H9 (cell line): ENCODE measurements at regions not wholly inside any gene's neighbourhood (a gene's known extent, or its start where the extent isn't known, plus 50 kb on each side); places are given as distances from the start of the nearest gene placed in this dataset.

Experiments
- DNase-seq: peaks from one replicate; pipeline ENCODE4 v3.0.0-alpha.2; 2017
- H2AFZ ChIP-seq: one replicate; pipeline ENCODE4 v1.6.1; 2013; ENCODE audit warnings: mild to moderate bottlenecking, low read length, control low read depth, moderate library complexity
- H2AK5ac ChIP-seq: 2 replicates; pipeline ENCODE4 v1.6.1; 2013; ENCODE audit warnings: low read length, control low read depth, mixed read lengths; ENCODE audit not compliant: insufficient read length
- H2BK120ac ChIP-seq: one replicate; pipeline ENCODE4 v1.6.1; 2013; ENCODE audit warnings: low read depth, mild to moderate bottlenecking, low read length, control low read depth, inconsistent platforms; ENCODE audit not compliant: poor library complexity, severe bottlenecking
- H2BK12ac ChIP-seq: 2 replicates; pipeline ENCODE4 v1.6.1; 2013; ENCODE audit warnings: low read length, control low read depth, mixed read lengths, low read depth; ENCODE audit not compliant: insufficient read length
- H2BK15ac ChIP-seq: 2 replicates; pipeline ENCODE4 v1.6.1; 2013; ENCODE audit warnings: low read depth, low read length, control low read depth
- H2BK20ac ChIP-seq: one replicate; pipeline ENCODE4 v1.6.1; 2013; ENCODE audit warnings: low read depth, mild to moderate bottlenecking, low read length, control low read depth, inconsistent platforms; ENCODE audit not compliant: poor library complexity, severe bottlenecking
- H2BK5ac ChIP-seq: 2 replicates; pipeline ENCODE4 v1.6.1; 2013; ENCODE audit warnings: low read length, control low read depth, mixed read lengths; ENCODE audit not compliant: insufficient read length
- H3K14ac ChIP-seq: 2 replicates; pipeline ENCODE4 v1.6.1; 2013; ENCODE audit warnings: low read length, control low read depth; ENCODE audit not compliant: insufficient read depth
- H3K18ac ChIP-seq: 2 replicates; pipeline ENCODE4 v1.6.1; 2013; ENCODE audit warnings: low read depth, mild to moderate bottlenecking, mixed read lengths, low read length, control low read depth; ENCODE audit not compliant: insufficient read length
- H3K23ac ChIP-seq: 2 replicates; pipeline ENCODE4 v1.6.1; 2013; ENCODE audit warnings: low read length, control low read depth, mixed read lengths, low read depth; ENCODE audit not compliant: insufficient read length
- H3K23me2 ChIP-seq: 2 replicates; pipeline ENCODE4 v1.6.1; 2013; ENCODE audit warnings: low read depth, mild to moderate bottlenecking, mixed read lengths, low read length, control low read depth; ENCODE audit not compliant: insufficient read length, poor library complexity, severe bottlenecking
- H3K27ac ChIP-seq: 2 replicates; pipeline ENCODE4 v1.5.1; 2013; ENCODE audit warnings: low read length, control low read depth, mixed read lengths, low read depth; ENCODE audit not compliant: insufficient read length
- H3K27me3 ChIP-seq: 2 replicates; pipeline ENCODE4 v1.6.1; 2013; ENCODE audit warnings: low read length, control low read depth, inconsistent platforms; ENCODE audit not compliant: insufficient read depth
- H3K4ac ChIP-seq: 2 replicates; pipeline ENCODE4 v1.6.1; 2013; ENCODE audit warnings: low read depth, mild to moderate bottlenecking, control low read depth, inconsistent platforms, low read length, moderate library complexity
- H3K4me1 ChIP-seq: 2 replicates; pipeline ENCODE4 v1.6.1; 2013; ENCODE audit warnings: low read length, control low read depth, inconsistent platforms; ENCODE audit not compliant: insufficient read depth
- H3K4me2 ChIP-seq: 2 replicates; pipeline ENCODE4 v1.6.1; 2013; ENCODE audit warnings: low read length, control low read depth, mixed read lengths; ENCODE audit not compliant: insufficient read length, insufficient read depth
- H3K56ac ChIP-seq: 2 replicates; pipeline ENCODE4 v1.6.1; 2013; ENCODE audit warnings: low read depth, mild to moderate bottlenecking, mixed read lengths, low read length, control low read depth; ENCODE audit not compliant: insufficient read length
- H3K79me1 ChIP-seq: 2 replicates; pipeline ENCODE4 v1.6.1; 2013; ENCODE audit warnings: low read depth, mild to moderate bottlenecking, moderate library complexity, low read length, control low read depth, inconsistent platforms; ENCODE audit not compliant: insufficient read depth, poor library complexity, severe bottlenecking
- H3K79me2 ChIP-seq: 2 replicates; pipeline ENCODE4 v1.6.1; 2013; ENCODE audit warnings: low read length, control low read depth, inconsistent platforms; ENCODE audit not compliant: insufficient read depth
- H3K9ac ChIP-seq: 2 replicates; pipeline ENCODE4 v1.6.1; 2013; ENCODE audit warnings: low read length, control low read depth, mixed read lengths; ENCODE audit not compliant: insufficient read length; ENCODE audit errors: extremely low read depth
- H3K9me3 ChIP-seq: one replicate; pipeline ENCODE4 v1.6.1; 2013; ENCODE audit warnings: low read depth, low read length, inconsistent platforms; ENCODE audit not compliant: control insufficient read depth
- H3T11ph ChIP-seq: one replicate; pipeline ENCODE4 v1.6.1; 2013; ENCODE audit warnings: mild to moderate bottlenecking, low read length, control low read depth, inconsistent platforms
- H4K20me1 ChIP-seq: one replicate; pipeline ENCODE4 v1.6.1; 2013; ENCODE audit not compliant: control insufficient read depth, insufficient read length, insufficient read depth
- H4K5ac ChIP-seq: 2 replicates; pipeline ENCODE4 v1.6.1; 2013; ENCODE audit warnings: low read depth, mild to moderate bottlenecking, mixed read lengths, low read length, control low read depth; ENCODE audit not compliant: insufficient read length
- H4K8ac ChIP-seq: replicated peaks from 2 replicates; pipeline ENCODE4 v1.6.1; 2013; ENCODE audit warnings: low read length, control low read depth, mixed read lengths, low read depth; ENCODE audit not compliant: insufficient read length
- H4K91ac ChIP-seq: 2 replicates; pipeline ENCODE4 v1.6.1; 2013; ENCODE audit warnings: low read depth, mild to moderate bottlenecking, moderate library complexity, mixed read lengths, low read length, control low read depth; ENCODE audit not compliant: insufficient read length
- H3K27ac Mint-ChIP-seq, 3 experiments: 2 replicates in 2 of 3; 3 replicates in 1 of 3; pipeline ENCODE4 v1.8.0; 2020 to 2021; ENCODE audit warnings: mixed read lengths in 3 of 3, mild to moderate bottlenecking in 1 of 3, moderate library complexity in 1 of 3
- H3K27me3 Mint-ChIP-seq: 2 replicates; pipeline ENCODE4 v1.8.0; 2021; ENCODE audit warnings: low read depth, mild to moderate bottlenecking, moderate library complexity, mixed read lengths
- H3K36me3 Mint-ChIP-seq, 3 experiments: 2 replicates in 2 of 3; 3 replicates in 1 of 3; pipeline ENCODE4 v1.8.0; 2020 to 2021; ENCODE audit warnings: low read depth in 3 of 3, mixed read lengths in 3 of 3; ENCODE audit not compliant: insufficient read depth in 1 of 3
- H3K4me1 Mint-ChIP-seq, 2 experiments: 2 replicates each; pipeline ENCODE4 v1.8.0; 2020; ENCODE audit warnings: mixed read lengths in 2 of 2
- H3K4me3 Mint-ChIP-seq, 2 experiments: 2 replicates in 1 of 2; 3 replicates in 1 of 2; pipeline ENCODE4 v1.8.0; 2020 to 2021; ENCODE audit warnings: mild to moderate bottlenecking in 2 of 2, mixed read lengths in 2 of 2, moderate library complexity in 1 of 2
- H3K9me3 Mint-ChIP-seq, 2 experiments: 2 replicates in 1 of 2; 3 replicates in 1 of 2; pipeline ENCODE4 v1.8.0; 2020; ENCODE audit warnings: mild to moderate bottlenecking in 2 of 2, mixed read lengths in 2 of 2, moderate library complexity in 1 of 2
- CTCF ChIP-seq: fragments of 200-600 bp; sonication (generic); conservative IDR thresholded peaks from 3 replicates; pipeline ENCODE4 v1.8.0; 2021; ENCODE audit warnings: antibody characterized with exemption, mild to moderate bottlenecking
- whole genome bisulfite sequencing: extraction: QIAGEN DNeasy Blood & Tissue Kit; methylation state at CpG from one replicate; pipeline ENCODE4 v1.1.7; 2013; ENCODE audit warnings: missing lambda C conversion rate, low lambda C conversion rate, mixed read lengths; ENCODE audit not compliant: insufficient read length; ENCODE audit errors: extremely low coverage; 5-methylcytosine and 5-hydroxymethylcytosine counted together

DNA sequence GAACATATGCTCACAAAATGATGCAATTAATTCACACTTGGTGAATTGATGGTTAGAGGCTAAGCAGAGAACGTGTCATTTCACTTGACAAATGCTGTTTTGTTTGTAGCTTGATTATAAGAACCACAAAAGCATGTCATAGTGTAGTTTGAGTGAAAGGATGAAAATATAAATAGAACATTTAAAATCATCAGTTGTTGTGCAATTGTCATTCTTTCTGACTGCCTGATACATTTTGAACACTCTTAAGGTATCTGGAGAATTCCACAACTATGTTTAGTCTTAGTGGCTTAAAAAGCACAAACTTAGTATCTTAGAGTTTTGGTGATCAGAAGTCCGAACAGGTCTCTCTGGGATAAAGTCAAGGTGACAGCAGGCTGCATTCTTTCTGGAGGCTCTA is 129.4 kb downstream of the BASP1 start:
- no peaks in the 10 kb centered on the region for H3K27me3 Mint-ChIP-seq
- no peak overlapping the region for H3T11ph ChIP-seq
- DNase-seq: no peak
- H3K27ac Mint-ChIP-seq: no peak overlapping the region; a peak in 1 of 7 replicates
- H3K4me3 Mint-ChIP-seq: no peak overlapping the region
- no peaks in the 10 kb centered on the region for H3K36me3 Mint-ChIP-seq
- no peaks in the 10 kb centered on the region for H3K23me2 ChIP-seq
- H4K8ac ChIP-seq: no peak overlapping the region
- H3K79me1 ChIP-seq: no peaks in the 10 kb centered on the region
- no CpG with 5 or more reads among the region's 2 CpGs for WGBS
- H3K9ac ChIP-seq: no peak overlapping the region
- no peak overlapping the region for H2AK5ac ChIP-seq
- H3K9me3 Mint-ChIP-seq: no peaks in the 10 kb centered on the region
- H2BK15ac ChIP-seq: no peak overlapping the region
- no peak overlapping the region for H3K4ac ChIP-seq
- H3K79me2 ChIP-seq: no peaks in the 10 kb centered on the region
- no peak overlapping the region for H3K56ac ChIP-seq
- H3K18ac ChIP-seq: no peak overlapping the region
- no peak overlapping the region for H3K4me2 ChIP-seq
- no peak overlapping the region for H2BK5ac ChIP-seq
- H3K4me1 ChIP-seq: peaks cover 1% of the 10 kb centered on the region; the same call in 1 of the 2 replicates
- H2BK20ac ChIP-seq: no peak overlapping the region
- H4K5ac ChIP-seq: no peak overlapping the region
- no peaks in the 10 kb centered on the region for H3K27me3 ChIP-seq
- no peak overlapping the region for H2AFZ ChIP-seq
- no peaks in the 10 kb centered on the region for H4K20me1 ChIP-seq
- peaks cover 15 to 16% of the 10 kb centered on the region in 2 experiments for H3K4me1 Mint-ChIP-seq
- no peaks in the 10 kb centered on the region for H3K9me3 ChIP-seq
- H4K91ac ChIP-seq: no peak overlapping the region
- no peak overlapping the region for H3K23ac ChIP-seq
- no peak overlapping the region for H2BK12ac ChIP-seq
- H2BK120ac ChIP-seq: no peak overlapping the region
- TF ChIP-seq CTCF: no peak
- no peak overlapping the region for H3K27ac ChIP-seq
- H3K14ac ChIP-seq: no peak overlapping the region
